ENCODE measurements at regions not wholly inside any gene's neighbourhood (a gene's known extent, or its start where the extent isn't known, plus 50 kb on each side); places are given as distances from the start of the nearest gene placed in this dataset.

DNA sequence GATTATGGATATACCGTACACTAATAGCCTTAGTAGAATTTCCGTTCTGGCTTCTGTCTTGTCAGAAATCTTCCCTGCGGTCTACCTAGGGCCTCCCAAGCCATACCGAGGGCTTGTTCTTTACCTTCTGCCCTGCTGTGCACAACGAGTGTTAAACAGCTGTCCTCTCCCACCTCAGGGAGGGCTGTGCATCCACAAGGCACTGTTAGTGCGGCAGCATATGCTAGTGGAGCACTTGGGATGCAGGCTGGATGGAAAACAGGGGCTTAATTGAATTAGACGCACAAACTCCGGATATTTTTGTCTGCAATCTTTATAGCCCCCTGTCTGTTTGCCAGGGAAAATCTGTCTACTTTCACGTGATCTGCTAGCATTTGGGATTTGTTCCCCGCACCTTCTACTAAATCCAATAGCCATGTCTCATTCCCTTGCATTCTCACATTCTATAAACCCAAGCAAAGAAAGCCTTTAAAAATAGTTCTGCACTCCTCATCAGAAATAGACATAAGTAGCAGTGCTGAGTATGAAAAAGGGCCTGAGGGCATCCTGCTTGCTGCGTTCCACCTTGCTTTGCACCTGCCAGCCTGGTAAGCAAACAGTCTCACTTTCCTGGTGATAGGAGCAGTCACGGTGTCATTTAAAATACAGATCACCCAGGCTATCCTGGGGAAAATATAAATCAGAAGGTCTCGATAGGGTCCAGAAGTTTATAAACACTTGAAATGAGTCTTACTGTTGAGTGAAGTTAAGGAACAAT, 382.6 kb downstream of the RASEF start:
- no peak for TF ChIP-seq POLR2A (IDR thresholded peaks at IDR 0.05; ENCODE audit: borderline replicate concordance, extremely low read depth, insufficient read depth, insufficient read length)
- TF ChIP-seq EGR1 (IDR thresholded peaks at IDR 0.05; ENCODE audit: low read depth), result no peak
- no peak for TF ChIP-seq CBX3 (IDR thresholded peaks at IDR 0.05; ENCODE audit: low read depth)
- TF ChIP-seq, protein P1, sequence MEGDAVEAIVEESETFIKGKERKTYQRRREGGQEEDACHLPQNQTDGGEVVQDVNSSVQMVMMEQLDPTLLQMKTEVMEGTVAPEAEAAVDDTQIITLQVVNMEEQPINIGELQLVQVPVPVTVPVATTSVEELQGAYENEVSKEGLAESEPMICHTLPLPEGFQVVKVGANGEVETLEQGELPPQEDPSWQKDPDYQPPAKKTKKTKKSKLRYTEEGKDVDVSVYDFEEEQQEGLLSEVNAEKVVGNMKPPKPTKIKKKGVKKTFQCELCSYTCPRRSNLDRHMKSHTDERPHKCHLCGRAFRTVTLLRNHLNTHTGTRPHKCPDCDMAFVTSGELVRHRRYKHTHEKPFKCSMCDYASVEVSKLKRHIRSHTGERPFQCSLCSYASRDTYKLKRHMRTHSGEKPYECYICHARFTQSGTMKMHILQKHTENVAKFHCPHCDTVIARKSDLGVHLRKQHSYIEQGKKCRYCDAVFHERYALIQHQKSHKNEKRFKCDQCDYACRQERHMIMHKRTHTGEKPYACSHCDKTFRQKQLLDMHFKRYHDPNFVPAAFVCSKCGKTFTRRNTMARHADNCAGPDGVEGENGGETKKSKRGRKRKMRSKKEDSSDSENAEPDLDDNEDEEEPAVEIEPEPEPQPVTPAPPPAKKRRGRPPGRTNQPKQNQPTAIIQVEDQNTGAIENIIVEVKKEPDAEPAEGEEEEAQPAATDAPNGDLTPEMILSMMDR (IDR thresholded peaks at IDR 0.05 in 2 of 3, conservative IDR thresholded peaks at IDR 0.05 in 1 of 3; ENCODE audit: borderline replicate concordance in 1 of 3, insufficient read depth in 1 of 3, low read depth in 2 of 3, low read length in 2 of 3), result no peak
- TF ChIP-seq ZFX (IDR thresholded peaks at IDR 0.05), result no peak
- no peak for TF ChIP-seq RAD21 (IDR thresholded peaks at IDR 0.05; ENCODE audit: low read depth)
- no peak for TF ChIP-seq EZH2phosphoT487 (IDR thresholded peaks at IDR 0.05; ENCODE audit: borderline replicate concordance)
- no peak for TF ChIP-seq FOSL1 (IDR thresholded peaks at IDR 0.05; ENCODE audit: low read depth)
- ChIA-PET CTCF (no interaction called here), RAD21 (ENCODE audit: low non-redundant PET in 1 of 2, low total read pairs in 2 of 2, uncharacterized antibody in 2 of 2, unreplicated experiment in 2 of 2) (no interaction called here), POLR2A (no interaction called here)
- no peak overlapping the region for H3K4me2 ChIP-seq (ENCODE audit: low read length)
- DNase-seq (ENCODE audit: low read depth, low spot score) (no peak), ATAC-seq (no peak)
- no peak overlapping the region for H3K9ac ChIP-seq (ENCODE audit: low read length)
- no peak overlapping the region for H3K4me3 ChIP-seq (replicated peaks in 1 of 2; ENCODE audit: low read depth in 1 of 2, low read length in 2 of 2)
- no TSS peak for BruUV-seq (replicated peaks)
- H3K4me1 ChIP-seq (ENCODE audit: control insufficient read depth in 1 of 2, insufficient read depth in 2 of 2, low read length in 2 of 2), result no peaks in the 10 kb centered on the region
- H3K36me3 ChIP-seq (ENCODE audit: control insufficient read depth in 1 of 2, insufficient read depth in 2 of 2, low read length in 2 of 2), result no peaks in the 10 kb centered on the region
- H3K79me2 ChIP-seq (ENCODE audit: insufficient read depth, low read length), result no peaks in the 10 kb centered on the region
- peaks cover 0 to 4% of the 10 kb centered on the region in 2 experiments; a peak in 2 of 4 replicates for H3K9me3 ChIP-seq (ENCODE audit: control insufficient read depth in 1 of 2, insufficient read depth in 1 of 2, low read depth in 1 of 2, low read length in 2 of 2)
- no peaks in the 10 kb centered on the region for H3K9me2 ChIP-seq (ENCODE audit: insufficient read depth)
- H3K27me3 ChIP-seq (ENCODE audit: insufficient read depth, low read length), result no peaks in the 10 kb centered on the region
- no peak overlapping the region for H2AFZ ChIP-seq (ENCODE audit: low read depth, low read length, poor library complexity, severe bottlenecking)
- H3K27ac ChIP-seq (ENCODE audit: low read depth, low read length), result no peak overlapping the region
- intact Hi-C loops (cut with micrococcal nuclease), result no loop called here
- no peaks in the 10 kb centered on the region for H4K20me1 ChIP-seq (ENCODE audit: insufficient read depth)

DNA sequence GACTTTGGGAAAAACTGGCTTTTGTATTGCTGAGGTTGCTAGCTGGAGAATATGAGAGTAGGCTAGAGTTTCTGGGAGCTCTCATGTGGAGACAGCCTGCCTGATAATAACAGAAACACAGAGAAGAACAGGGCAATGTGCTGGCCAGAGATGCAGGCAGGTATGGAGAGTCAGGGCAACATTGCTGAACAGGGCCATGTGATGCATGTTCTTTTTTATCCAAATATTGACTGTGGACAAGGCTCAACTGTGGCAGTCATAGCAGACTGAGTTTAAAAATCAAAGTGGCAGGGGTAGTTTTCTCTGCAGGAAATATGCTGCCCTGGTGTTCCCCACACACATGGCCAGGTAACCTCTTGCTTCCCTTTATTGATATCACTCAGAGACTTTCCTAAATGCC, 381.1 kb downstream of the RASEF start:
- Histone ChIP-seq H3K79me2 (ENCODE audit: insufficient read depth, low read length) (no peaks in the 10 kb centered on the region), H3K9me3 (ENCODE audit: control insufficient read depth in 1 of 2, insufficient read depth in 1 of 2, low read depth in 1 of 2, low read length in 2 of 2) (peaks cover 0 to 4% of the 10 kb centered on the region in 2 experiments; a peak in 2 of 4 replicates), H3K4me3 (replicated peaks in 1 of 2; ENCODE audit: low read depth in 1 of 2, low read length in 2 of 2) (no peak overlapping the region), H3K27ac (ENCODE audit: low read depth, low read length) (no peak overlapping the region), H2AFZ (ENCODE audit: low read depth, low read length, poor library complexity, severe bottlenecking) (no peak overlapping the region), H3K9me2 (ENCODE audit: insufficient read depth) (no peaks in the 10 kb centered on the region), H4K20me1 (ENCODE audit: insufficient read depth) (no peaks in the 10 kb centered on the region), H3K4me1 (ENCODE audit: control insufficient read depth in 1 of 2, insufficient read depth in 2 of 2, low read length in 2 of 2) (no peaks in the 10 kb centered on the region), H3K4me2 (ENCODE audit: low read length) (no peak overlapping the region), H3K36me3 (ENCODE audit: control insufficient read depth in 1 of 2, insufficient read depth in 2 of 2, low read length in 2 of 2) (no peaks in the 10 kb centered on the region), H3K9ac (ENCODE audit: low read length) (no peak overlapping the region), H3K27me3 (ENCODE audit: insufficient read depth, low read length) (no peaks in the 10 kb centered on the region)
- ATAC-seq (no peak), DNase-seq (ENCODE audit: low read depth, low spot score) (no peak)
- RAD21 ChIA-PET (ENCODE audit: low non-redundant PET in 1 of 2, low total read pairs in 2 of 2, uncharacterized antibody in 2 of 2, unreplicated experiment in 2 of 2), result no interaction called here
- intact Hi-C loops (cut with micrococcal nuclease), result no loop called here
- no TSS peak for BruUV-seq (replicated peaks)
- CTCF ChIA-PET, result no interaction called here
- POLR2A ChIA-PET, result no interaction called here
- TF ChIP-seq CBX3 (IDR thresholded peaks at IDR 0.05; ENCODE audit: low read depth) (no peak), ELF1 (IDR thresholded peaks at IDR 0.05; ENCODE audit: borderline replicate concordance, low read depth) (no peak), SIN3A (IDR thresholded peaks at IDR 0.05; ENCODE audit: low read depth) (no peak), YY1 (IDR thresholded peaks at IDR 0.05; ENCODE audit: extremely low read depth, insufficient replicate concordance, low read depth, low read length) (no peak), RAD21 (IDR thresholded peaks at IDR 0.05; ENCODE audit: low read depth) (no peak), ZFX (IDR thresholded peaks at IDR 0.05) (no peak), ZNF274 (IDR thresholded peaks at IDR 0.05; ENCODE audit: low read depth, low read length) (no peak)
- TF ChIP-seq, protein P2, sequence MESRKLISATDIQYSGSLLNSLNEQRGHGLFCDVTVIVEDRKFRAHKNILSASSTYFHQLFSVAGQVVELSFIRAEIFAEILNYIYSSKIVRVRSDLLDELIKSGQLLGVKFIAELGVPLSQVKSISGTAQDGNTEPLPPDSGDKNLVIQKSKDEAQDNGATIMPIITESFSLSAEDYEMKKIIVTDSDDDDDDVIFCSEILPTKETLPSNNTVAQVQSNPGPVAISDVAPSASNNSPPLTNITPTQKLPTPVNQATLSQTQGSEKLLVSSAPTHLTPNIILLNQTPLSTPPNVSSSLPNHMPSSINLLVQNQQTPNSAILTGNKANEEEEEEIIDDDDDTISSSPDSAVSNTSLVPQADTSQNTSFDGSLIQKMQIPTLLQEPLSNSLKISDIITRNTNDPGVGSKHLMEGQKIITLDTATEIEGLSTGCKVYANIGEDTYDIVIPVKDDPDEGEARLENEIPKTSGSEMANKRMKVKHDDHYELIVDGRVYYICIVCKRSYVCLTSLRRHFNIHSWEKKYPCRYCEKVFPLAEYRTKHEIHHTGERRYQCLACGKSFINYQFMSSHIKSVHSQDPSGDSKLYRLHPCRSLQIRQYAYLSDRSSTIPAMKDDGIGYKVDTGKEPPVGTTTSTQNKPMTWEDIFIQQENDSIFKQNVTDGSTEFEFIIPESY (IDR thresholded peaks at IDR 0.05; ENCODE audit: extremely low read depth, insufficient replicate concordance, low read length), result no peak
- TF ChIP-seq, protein P1 (IDR thresholded peaks at IDR 0.05 in 2 of 3, conservative IDR thresholded peaks at IDR 0.05 in 1 of 3; ENCODE audit: borderline replicate concordance in 1 of 3, insufficient read depth in 1 of 3, low read depth in 2 of 3, low read length in 2 of 3), result no peak
